Liver (tissue), 3 donors: ENCODE measurements at regions not wholly inside any gene's neighbourhood (a gene's known extent, or its start where the extent isn't known, plus 50 kb on each side); places are given as distances from the start of the nearest gene placed in this dataset.
"Not testable (repeated sequence)": the region's sequence is repeated elsewhere in the genome, so short reads cannot be mapped to it uniquely, and the experiment has no call there.

Experiments
- ATF3 ChIP-seq: IDR thresholded peaks from 2 replicates; pipeline ENCODE4 v1.6.1; 2016; ENCODE audit warnings: antibody characterized with exemption
- CTCF ChIP-seq: fragments of 150-350 bp; IDR thresholded peaks from 2 replicates; pipeline ENCODE4 v1.5.1; 2017; ENCODE audit warnings: improper control_type of control experiment, low read depth, low read length; ENCODE audit not compliant: missing input control
- EGR1 ChIP-seq, 2 donors: IDR thresholded peaks; 2 replicates each; pipeline ENCODE4 v1.6.1; 2016 to 2018; ENCODE audit warnings: antibody characterized with exemption in 2 of 2, low read depth in 2 of 2
- FOXA1 ChIP-seq: IDR thresholded peaks from 2 replicates; pipeline ENCODE4 v1.6.1; 2016; ENCODE audit warnings: antibody characterized with exemption
- FOXA2 ChIP-seq: IDR thresholded peaks from 2 replicates; pipeline ENCODE4 v1.6.1; 2016; ENCODE audit warnings: antibody characterized with exemption
- JUND ChIP-seq, 2 donors: IDR thresholded peaks; 2 replicates each; pipeline ENCODE4 v1.6.1; 2016; ENCODE audit warnings: antibody characterized with exemption in 2 of 2
- MAX ChIP-seq: IDR thresholded peaks from 2 replicates; pipeline ENCODE4 v1.6.1; 2016; ENCODE audit warnings: antibody characterized with exemption
- RAD21 ChIP-seq, 2 donors: IDR thresholded peaks; 2 replicates each; pipeline ENCODE4 v1.6.1; 2016; ENCODE audit warnings: antibody characterized with exemption in 2 of 2, mild to moderate bottlenecking in 2 of 2
- REST ChIP-seq: IDR thresholded peaks from 2 replicates; pipeline ENCODE4 v1.6.1; 2016; ENCODE audit warnings: antibody characterized with exemption, mild to moderate bottlenecking
- SP1 ChIP-seq: IDR thresholded peaks from 2 replicates; pipeline ENCODE4 v1.6.1; 2018; ENCODE audit warnings: antibody characterized with exemption, mild to moderate bottlenecking
- TAF1 ChIP-seq: conservative IDR thresholded peaks from 2 replicates; pipeline ENCODE4 v1.6.1; 2016; ENCODE audit warnings: antibody characterized with exemption, mild to moderate bottlenecking
- YY1 ChIP-seq: IDR thresholded peaks from 2 replicates; pipeline ENCODE4 v1.6.1; 2016; ENCODE audit warnings: antibody characterized with exemption, mild to moderate bottlenecking
- donor health status: healthy.
- donor health status: healthy.

GRCh38 chr16:18213810-18214209 is 122.7 kb downstream of the NPIPA8 start:
- TF ChIP-seq CTCF; ATF3; MAX; TAF1; YY1; FOXA2; REST; FOXA1; SP1; JUND (IDR thresholded peaks at IDR 0.05); RAD21 (IDR thresholded peaks at IDR 0.05); EGR1 (IDR thresholded peaks at IDR 0.05; ENCODE audit: low read depth in 2 of 2): not testable (repeated sequence)
